ENCODE measurements at regions not wholly inside any gene's neighbourhood (a gene's known extent, or its start where the extent isn't known, plus 50 kb on each side); places are given as distances from the start of the nearest gene placed in this dataset.

- H3K27ac ChIP-seq, result no peak overlapping the region
- DNase-seq, result no peak
- no peak overlapping the region for H3K4me3 ChIP-seq (ENCODE audit: low read depth, low read length)
- no peaks in the 10 kb centered on the region for H3K36me3 ChIP-seq (replicated peaks)
- no peaks in the 10 kb centered on the region for H3K27me3 ChIP-seq (replicated peaks)
- in situ Hi-C loops (cut with HindIII; ENCODE audit: low pct_ligation_motif_present, low sequenced_read_pairs), result no loop called here
- TF ChIP-seq CTCF (IDR thresholded peaks at IDR 0.05; ENCODE audit: low read depth, low read length, missing control alignments), result no peak
Observed at GRCh38 chr13:106351251-106351650, 184.2 kb downstream of the EFNB2 start.

GRCh38 chr13:106350208-106350607, 185.3 kb downstream of the EFNB2 start:
- Histone ChIP-seq H3K27ac (no peak overlapping the region), H3K36me3 (replicated peaks) (no peaks in the 10 kb centered on the region), H3K27me3 (replicated peaks) (no peaks in the 10 kb centered on the region), H3K4me3 (ENCODE audit: low read depth, low read length) (no peak overlapping the region)
- in situ Hi-C loops (cut with HindIII; ENCODE audit: low pct_ligation_motif_present, low sequenced_read_pairs), result no loop called here
- no peak for TF ChIP-seq CTCF (IDR thresholded peaks at IDR 0.05; ENCODE audit: low read depth, low read length, missing control alignments)
- no peak for DNase-seq

- in situ Hi-C loops (cut with HindIII; ENCODE audit: low pct_ligation_motif_present, low sequenced_read_pairs), result no loop called here
Observed at GRCh38 chr13:106349080-106349931, 186.2 kb downstream of the EFNB2 start.

GRCh38 chr13:106348075-106348840, 187.2 kb downstream of the EFNB2 start:
- H3K27ac ChIP-seq, result no peak overlapping the region
- H3K4me3 ChIP-seq (ENCODE audit: low read depth, low read length), result no peak overlapping the region
- in situ Hi-C loops (cut with HindIII; ENCODE audit: low pct_ligation_motif_present, low sequenced_read_pairs), result no loop called here
- peak; percentile 68 for DNase-seq
- H3K27me3 ChIP-seq (replicated peaks), result no peaks in the 10 kb centered on the region
- TF ChIP-seq CTCF (IDR thresholded peaks at IDR 0.05; ENCODE audit: low read depth, low read length, missing control alignments), result no peak
- H3K36me3 ChIP-seq (replicated peaks), result no peaks in the 10 kb centered on the region

More at GRCh38 chr13:106349080-106349931, 186.2 kb downstream of the EFNB2 start:
- Histone ChIP-seq H3K36me3 (replicated peaks) (no peaks in the 10 kb centered on the region), H3K27me3 (replicated peaks) (no peaks in the 10 kb centered on the region), H3K27ac (peak overlapping the region; percentile 22), H3K4me3 (ENCODE audit: low read depth, low read length) (peak overlapping the region; percentile 46)
- DNase-seq, result peak; percentile 30
- TF ChIP-seq CTCF (IDR thresholded peaks at IDR 0.05; ENCODE audit: low read depth, low read length, missing control alignments), result no peak

GRCh38 chr13:106344342-106344741, 191.1 kb downstream of the EFNB2 start:
- no peak overlapping the region for H3K27ac ChIP-seq
- DNase-seq, result no peak
- in situ Hi-C loops (cut with HindIII; ENCODE audit: low pct_ligation_motif_present, low sequenced_read_pairs), result no loop called here
- H3K4me3 ChIP-seq (ENCODE audit: low read depth, low read length), result no peak overlapping the region
- H3K27me3 ChIP-seq (replicated peaks), result no peaks in the 10 kb centered on the region
- TF ChIP-seq CTCF (IDR thresholded peaks at IDR 0.05; ENCODE audit: low read depth, low read length, missing control alignments), result no peak
- no peaks in the 10 kb centered on the region for H3K36me3 ChIP-seq (replicated peaks)

Measured in brain microvascular endothelial cell (primary cell).